Heart right ventricle (tissue), 16 donors: ENCODE measurements at regions not wholly inside any gene's neighbourhood (a gene's known extent, or its start where the extent isn't known, plus 50 kb on each side); places are given as distances from the start of the nearest gene placed in this dataset.

Experiments
- ATAC-seq, 8 donors: fragments of 200-7000 bp; cut with Tn5 transposase; one replicate each; pipeline ENCODE4 v1.9.1; 2020; ENCODE audit warnings: mild to moderate bottlenecking in 8 of 8, moderate library complexity in 8 of 8, moderate number of reproducible peaks in 1 of 8
- DNase-seq, 2 donors: peaks; one replicate each; pipeline ENCODE4 v3.0.0-alpha.2; 2020
- H3K27ac ChIP-seq, 10 donors: fragments of 200-600 bp; sonication (generic) in 2 of 10; one replicate each; pipeline versions ENCODE4 v1.5.0 to v1.8.0; 2020 to 2022; ENCODE audit warnings: mild to moderate bottlenecking in 3 of 10
- H3K27me3 ChIP-seq, 7 donors: fragments of 200-600 bp; one replicate each; pipeline ENCODE4 v1.8.0; 2021 to 2022; ENCODE audit warnings: mild to moderate bottlenecking in 2 of 7
- H3K36me3 ChIP-seq, 9 donors: fragments of 200-600 bp; sonication (generic) in 1 of 9; one replicate each; pipeline versions ENCODE4 v1.5.0 to v1.8.0; 2020 to 2022; ENCODE audit warnings: mild to moderate bottlenecking in 2 of 9
- H3K4me1 ChIP-seq, 9 donors: fragments of 200-600 bp; sonication (generic) in 1 of 9; one replicate each; pipeline versions ENCODE4 v1.5.0 to v1.8.0; 2020 to 2022; ENCODE audit warnings: mild to moderate bottlenecking in 4 of 9
- H3K4me3 ChIP-seq, 10 donors: fragments of 200-600 bp; sonication (generic) in 2 of 10; one replicate each; pipeline versions ENCODE4 v1.5.0 to v1.8.0; 2020 to 2022; ENCODE audit warnings: mild to moderate bottlenecking in 7 of 10, moderate library complexity in 2 of 10
- H3K9me3 ChIP-seq, 11 donors: fragments of 200-600 bp in 10 of 11; sonication (generic) in 2 of 11; one replicate each; pipeline versions ENCODE4 v1.5.0 to v1.8.0; 2013 to 2022; ENCODE audit warnings: mild to moderate bottlenecking in 2 of 11, control low read depth in 1 of 11, moderate library complexity in 1 of 11
- CTCF ChIP-seq, 9 donors: fragments of 200-600 bp; sonication (generic) in 2 of 9; IDR thresholded peaks; one replicate each; pipeline versions ENCODE4 v1.5.0 to v1.8.0; 2021 to 2022; ENCODE audit warnings: antibody characterized with exemption in 9 of 9, mild to moderate bottlenecking in 5 of 9, moderate library complexity in 1 of 9
- WGBS, 2 donors: extraction: QIAGEN DNeasy Blood & Tissue Kit; methylation state at CpG; one replicate each; pipeline ENCODE4 v1.1.7; 2013; ENCODE audit warnings: inconsistent platforms in 1 of 2; 5-methylcytosine and 5-hydroxymethylcytosine counted together
- intact Hi-C, 10 donors: fragments of 100-400 bp; cut with DNase I; formaldehyde crosslinking; loops; one replicate each; pipeline versions ENCODE4 v1.11.1 to v1.14.2; 2022
- donor health status: Arrhythmogenic right ventricular cardiomyopathy.
- donor health status: ischemic (EF 13 %, LVEDD 7.1; RV severe dilation, severe dysfunction).
- donor health status: healthy with polysubstance abuse.
- donor health status: DM: no; HTN: yes; CAD: no.
- donor health status: DM: no; HTN: no; CAD: no.
- donor health status: ischemic (EF 25% LVEDD 6.9; RV normal size, moderate dysfunction).
- donor health status: ischemic (EF 25% LVEDD 5.7; RV mildly dilated, moderate dysfunction).
- donor health status: healthy.
- donor health status: DM: yes; HTN: yes; CAD: no.
- donor health status: Ischemic cardiomyopathy.
- donor health status: ischemic (EF 35%, LVEDD 5.7; RV mildly dilated, moderate dysfunction).
- donor health status: nonischemic (EF 11% LVEDD 7.7; RV severe dilation, severe dysfunction).
- donor health status: DM: yes; HTN: yes; CAD: no.
- donor health status: PGD.
- donor health status: ischemic (EF 29% LVEDD 5.4; RV normal size, mild dysfunction).
- donor health status: nonischemic (EF 23%, LVEDD 6.1; RV moderate dilation, normal function).

DNA sequence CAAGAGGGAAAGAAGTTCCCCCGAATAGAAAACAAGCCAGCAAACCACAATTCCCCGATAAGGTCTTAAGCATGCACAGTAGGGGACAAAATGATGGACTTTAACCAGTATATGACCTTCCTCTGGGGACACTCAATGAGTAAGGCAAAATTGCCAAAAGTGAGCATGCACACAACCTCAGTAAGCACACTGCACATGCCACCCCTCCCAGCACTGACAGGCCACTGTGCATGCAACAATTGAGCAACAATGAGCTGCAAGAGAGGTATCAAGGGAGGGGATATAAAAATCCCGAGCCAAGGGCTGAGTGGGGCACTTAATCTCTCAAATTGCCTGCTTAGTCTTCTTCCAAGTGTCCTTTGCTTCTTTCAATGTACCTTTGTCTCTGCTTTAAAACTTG, 935.8 kb upstream of the SLC39A10 start:
- TF ChIP-seq CTCF (IDR thresholded peaks at IDR 0.05), result no peak
- Histone ChIP-seq H3K27me3 (no peaks in the 10 kb centered on the region), H3K4me1 (no peaks in the 10 kb centered on the region), H3K4me3 (no peak overlapping the region), H3K9me3 (peaks cover 0 to 4% (median 0%) of the 10 kb centered on the region in 11 donors), H3K36me3 (no peaks in the 10 kb centered on the region), H3K27ac (no peak overlapping the region)
- 74 to 78% methylated on average over 3 of the region's 3 CpGs for WGBS, 2 donors
- ATAC-seq (no peak), DNase-seq (no peak)
- intact Hi-C loops, result no loop called here

DNA sequence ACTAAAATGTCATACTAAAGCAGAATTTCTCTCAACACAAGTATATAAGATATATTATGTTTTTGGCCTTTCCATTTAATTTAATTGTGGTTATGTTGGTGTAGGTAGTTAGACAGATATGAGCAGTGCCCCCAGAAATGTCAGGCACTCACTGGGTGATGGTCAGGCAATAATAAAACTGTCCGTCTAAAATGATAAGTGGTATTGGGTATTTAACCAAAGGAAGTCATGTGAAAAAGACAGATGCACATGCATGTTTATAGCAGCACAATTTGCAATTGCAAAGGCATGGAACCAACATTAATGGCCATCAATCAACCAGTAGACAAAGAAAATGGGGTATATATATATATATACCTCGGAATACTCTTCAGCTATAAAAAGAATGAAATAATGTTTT, 936.6 kb upstream of the SLC39A10 start:
- no peak overlapping the region for H3K27ac ChIP-seq
- intact Hi-C loops, result no loop called here
- WGBS, 2 donors, result 85 to 88% methylated on average over 2 of the region's 2 CpGs

GRCh38 chr2:194718881-194719280, 938.1 kb upstream of the SLC39A10 start:
- DNase-seq (no peak), ATAC-seq (no peak)
- Histone ChIP-seq H3K36me3 (no peaks in the 10 kb centered on the region), H3K4me3 (no peak overlapping the region), H3K27ac (no peak overlapping the region), H3K9me3 (peaks cover 0 to 4% (median 0%) of the 10 kb centered on the region in 11 donors), H3K27me3 (no peaks in the 10 kb centered on the region), H3K4me1 (no peaks in the 10 kb centered on the region)
- intact Hi-C loops, result no loop called here
- 91 to 93% methylated on average over 1 of the region's 1 CpG for WGBS, 2 donors
- no peak for TF ChIP-seq CTCF (IDR thresholded peaks at IDR 0.05)

More for the DNA sequence above, 936.6 kb upstream of the SLC39A10 start:
- Histone ChIP-seq H3K27me3 (no peaks in the 10 kb centered on the region), H3K36me3 (no peaks in the 10 kb centered on the region), H3K9me3 (peaks cover 0 to 4% (median 0%) of the 10 kb centered on the region in 11 donors), H3K4me1 (no peaks in the 10 kb centered on the region), H3K4me3 (no peak overlapping the region)
- DNase-seq, result no peak
- TF ChIP-seq CTCF (IDR thresholded peaks at IDR 0.05), result no peak
- no peak for ATAC-seq

DNA sequence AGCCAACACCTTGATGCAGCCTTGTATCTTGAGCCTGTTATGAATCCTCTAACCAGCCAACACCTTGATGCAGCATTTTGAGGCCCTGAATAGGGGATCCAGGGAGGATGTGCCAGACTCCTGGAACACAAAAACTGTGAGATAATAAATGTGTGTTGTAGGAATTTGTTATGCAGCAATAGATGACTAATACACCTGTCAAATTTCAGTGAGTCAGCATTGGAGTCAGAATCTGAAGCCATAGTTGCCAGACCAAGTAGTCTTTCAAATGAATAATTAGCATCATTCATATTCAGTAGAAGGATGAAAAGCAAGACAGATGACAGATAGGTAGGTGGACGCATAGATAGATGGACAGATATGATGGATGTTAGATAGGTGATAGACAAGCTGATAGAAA, 942.5 kb upstream of the SLC39A10 start:
- no peak for TF ChIP-seq CTCF (IDR thresholded peaks at IDR 0.05)

More for the DNA sequence above, 942.5 kb upstream of the SLC39A10 start:
- Histone ChIP-seq H3K4me3 (no peak overlapping the region), H3K27me3 (no peaks in the 10 kb centered on the region), H3K9me3 (no peaks in the 10 kb centered on the region), H3K27ac (no peak overlapping the region), H3K36me3 (no peaks in the 10 kb centered on the region), H3K4me1 (no peaks in the 10 kb centered on the region)
- DNase-seq, result no peak
- no peak for ATAC-seq
- 96 to 100% methylated on average over 1 of the region's 1 CpG for WGBS, 2 donors
- intact Hi-C loops, result no loop called here
